ENCODE measurements at regions not wholly inside any gene's neighbourhood (a gene's known extent, or its start where the extent isn't known, plus 50 kb on each side); places are given as distances from the start of the nearest gene placed in this dataset.
"Not testable (repeated sequence)": the region's sequence is repeated elsewhere in the genome, so short reads cannot be mapped to it uniquely, and the experiment has no call there.

DNA sequence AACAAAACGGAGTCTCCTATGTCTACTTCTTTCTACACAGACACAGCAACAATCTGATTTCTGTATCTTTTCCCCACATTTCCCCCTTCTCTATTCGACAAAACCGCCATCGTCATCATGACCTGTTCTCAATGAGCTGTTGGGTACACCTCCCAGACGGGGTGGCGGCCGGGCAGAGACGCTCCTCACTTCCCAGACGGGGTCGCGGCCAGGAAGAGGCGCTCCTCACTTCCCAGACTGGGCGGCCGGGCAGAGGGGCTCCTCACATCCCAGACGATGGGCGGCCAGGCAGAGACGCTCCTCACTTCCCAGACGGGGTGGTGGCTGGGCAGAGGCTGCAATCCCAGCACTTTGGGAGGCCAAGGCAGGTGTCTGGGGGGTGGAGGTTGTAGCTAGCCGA lies 158.2 kb upstream of the MYRIP start:
- TF ChIP-seq, protein P1, sequence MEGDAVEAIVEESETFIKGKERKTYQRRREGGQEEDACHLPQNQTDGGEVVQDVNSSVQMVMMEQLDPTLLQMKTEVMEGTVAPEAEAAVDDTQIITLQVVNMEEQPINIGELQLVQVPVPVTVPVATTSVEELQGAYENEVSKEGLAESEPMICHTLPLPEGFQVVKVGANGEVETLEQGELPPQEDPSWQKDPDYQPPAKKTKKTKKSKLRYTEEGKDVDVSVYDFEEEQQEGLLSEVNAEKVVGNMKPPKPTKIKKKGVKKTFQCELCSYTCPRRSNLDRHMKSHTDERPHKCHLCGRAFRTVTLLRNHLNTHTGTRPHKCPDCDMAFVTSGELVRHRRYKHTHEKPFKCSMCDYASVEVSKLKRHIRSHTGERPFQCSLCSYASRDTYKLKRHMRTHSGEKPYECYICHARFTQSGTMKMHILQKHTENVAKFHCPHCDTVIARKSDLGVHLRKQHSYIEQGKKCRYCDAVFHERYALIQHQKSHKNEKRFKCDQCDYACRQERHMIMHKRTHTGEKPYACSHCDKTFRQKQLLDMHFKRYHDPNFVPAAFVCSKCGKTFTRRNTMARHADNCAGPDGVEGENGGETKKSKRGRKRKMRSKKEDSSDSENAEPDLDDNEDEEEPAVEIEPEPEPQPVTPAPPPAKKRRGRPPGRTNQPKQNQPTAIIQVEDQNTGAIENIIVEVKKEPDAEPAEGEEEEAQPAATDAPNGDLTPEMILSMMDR (IDR thresholded peaks at IDR 0.05 in 8 of 11, conservative IDR thresholded peaks at IDR 0.05 in 3 of 11): not testable (repeated sequence)
- TF ChIP-seq POLR2A, POLR2AphosphoS5 (IDR thresholded peaks at IDR 0.05): not testable (repeated sequence)

All from spleen (tissue), 7 donors.